NCI-H2196 treated with DMSO at 0.1 percent for 48 hours (cell line): ENCODE measurements at regions not wholly inside any gene's neighbourhood (a gene's known extent, or its start where the extent isn't known, plus 50 kb on each side); places are given as distances from the start of the nearest gene placed in this dataset.
"Not testable (repeated sequence)": the region's sequence is repeated elsewhere in the genome, so short reads cannot be mapped to it uniquely, and the experiment has no call there.

ENCODE experiments used
- DNase-seq: peaks from one replicate; lab custom pipeline; 2025; ENCODE audit not compliant: unreplicated experiment; lab: John Stamatoyannopoulos, UW

DNA sequence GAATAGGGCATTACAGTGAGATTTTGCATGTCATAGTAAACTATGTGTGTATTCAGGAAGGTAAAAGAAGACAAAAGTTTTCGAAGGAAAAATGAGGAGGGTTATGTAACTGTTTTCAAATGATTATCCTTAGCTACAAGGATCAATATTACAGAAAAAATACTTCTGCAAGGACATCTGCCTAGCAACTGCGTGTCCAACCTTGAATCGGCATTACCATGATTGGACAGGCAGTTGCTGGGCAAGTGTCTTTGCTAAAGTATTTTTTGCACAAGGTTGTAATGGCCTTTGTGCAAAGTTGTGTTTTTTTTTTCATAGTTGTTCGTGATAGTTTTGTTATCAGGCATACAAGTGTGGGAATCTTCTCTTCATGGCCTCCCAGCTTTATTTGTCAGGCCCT lies 136.8 kb downstream of the FASLG start:
- no peak for DNase-seq

DNA sequence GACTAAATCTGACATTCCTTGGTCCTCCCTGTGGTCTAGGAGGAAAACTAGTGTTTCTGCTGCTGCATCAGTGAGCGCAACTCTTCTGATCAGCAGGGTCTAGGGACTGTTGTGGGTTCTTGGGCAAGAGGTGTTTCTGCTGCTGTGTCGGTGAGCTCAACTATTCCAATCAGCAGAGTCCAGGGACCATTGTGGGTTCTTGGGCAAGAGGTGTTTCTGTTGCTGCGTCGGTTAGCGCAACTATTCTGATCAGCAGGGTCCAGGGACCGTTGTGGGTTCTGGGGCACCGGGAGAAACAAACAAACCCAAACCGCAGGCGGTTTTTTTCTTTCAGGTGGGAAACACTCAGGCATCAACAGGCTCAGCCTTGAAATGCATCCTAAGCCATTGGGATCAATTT lies 140.9 kb downstream of the FASLG start:
- not testable (repeated sequence) for DNase-seq

DNA sequence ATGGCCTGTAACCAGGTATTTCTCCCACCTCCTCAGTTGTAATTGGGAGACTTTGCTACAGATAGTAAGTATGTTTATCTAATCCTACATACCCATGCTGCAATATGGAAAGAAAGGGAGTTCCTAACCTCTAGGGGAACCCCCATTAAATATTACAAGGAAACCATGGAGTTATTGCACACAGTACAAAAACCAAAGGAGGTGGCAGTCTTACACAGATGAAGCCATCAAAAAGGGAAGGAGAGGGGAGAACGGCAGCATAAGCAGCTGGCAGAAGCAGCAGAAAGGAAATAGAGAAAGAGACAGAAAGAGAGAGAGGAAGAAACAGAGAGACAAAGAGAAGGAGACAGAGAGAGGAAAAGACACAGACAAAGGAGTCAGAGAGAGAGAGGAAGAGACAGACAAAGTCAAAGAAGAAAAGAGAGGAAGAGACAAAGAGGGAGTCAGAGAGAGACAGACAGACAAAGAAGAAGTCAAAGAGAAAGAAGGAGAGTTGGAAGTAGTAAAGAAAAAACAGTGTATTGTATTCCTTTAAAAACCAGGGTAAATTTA lies 142.9 kb downstream of the FASLG start:
- no peak for DNase-seq

DNA sequence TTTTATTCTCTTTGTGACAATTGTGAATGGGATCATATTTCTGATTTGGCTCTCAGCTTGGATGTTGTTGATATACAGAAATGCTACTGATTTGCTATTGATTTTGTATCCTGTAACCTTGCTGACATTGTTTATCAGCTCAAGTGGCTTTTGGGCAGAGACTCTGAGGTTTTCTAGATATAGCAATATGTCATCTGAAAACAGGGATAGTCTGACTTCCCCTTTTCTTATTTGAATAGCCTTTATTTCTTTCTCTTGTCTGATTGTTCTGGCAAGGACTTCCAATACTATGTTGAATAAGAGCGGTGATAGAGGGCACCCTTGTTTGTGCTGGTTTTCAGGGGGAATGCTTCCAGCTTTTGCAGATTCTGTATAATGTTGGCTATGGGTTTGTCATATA lies 150.8 kb downstream of the FASLG start:
- no peak for DNase-seq

DNA sequence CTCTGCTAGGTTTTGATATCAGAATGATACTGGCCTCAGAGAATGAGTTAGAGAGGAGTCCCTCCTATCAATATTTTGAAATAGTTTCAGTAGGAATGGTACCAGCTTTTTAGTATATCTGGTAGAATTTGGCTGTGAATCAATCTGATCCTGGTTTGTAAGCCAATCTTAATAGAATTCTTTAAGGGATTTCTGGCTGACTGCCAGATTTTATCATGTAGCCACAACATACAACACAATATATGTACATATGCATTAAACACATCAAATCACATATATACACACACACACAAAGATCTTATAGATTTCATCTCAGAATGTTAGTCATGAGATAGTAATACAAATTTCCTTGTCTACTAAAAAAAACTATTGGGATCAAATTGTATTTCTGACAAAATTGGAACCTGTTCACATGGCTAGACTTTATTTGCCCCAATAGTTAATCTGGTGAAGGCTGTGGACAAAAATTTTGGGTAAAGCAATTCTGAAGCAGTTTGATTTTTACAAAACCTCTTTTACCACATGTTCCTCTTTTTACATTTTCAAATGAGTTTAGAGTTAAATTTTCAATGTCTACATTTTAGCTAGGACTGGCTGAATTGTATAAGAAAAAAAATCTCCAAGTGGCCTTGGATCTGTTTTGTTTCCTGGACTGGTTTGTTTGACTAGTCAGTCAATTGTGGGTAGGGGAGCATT lies 151.7 kb downstream of the FASLG start:
- no peak for DNase-seq

DNA sequence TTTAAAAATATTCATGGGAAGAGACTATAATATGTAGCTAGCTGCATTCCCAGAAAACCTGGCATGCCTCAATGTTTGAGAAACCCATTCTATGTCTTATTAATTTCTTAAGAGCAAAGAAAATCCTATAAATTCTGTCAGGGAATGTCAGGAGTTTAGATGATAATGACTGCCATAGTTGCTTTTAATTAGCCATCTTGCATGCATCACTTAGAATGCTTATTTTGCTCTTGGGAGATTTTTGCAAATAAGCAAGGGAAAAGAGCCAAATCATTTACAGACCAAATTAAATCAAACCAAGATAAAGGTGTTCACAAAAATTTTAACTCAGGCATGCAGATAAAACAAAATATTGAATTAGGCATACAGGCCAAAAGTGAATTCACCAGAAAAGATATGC lies 152.8 kb downstream of the FASLG start:
- DNase-seq: no peak

DNA sequence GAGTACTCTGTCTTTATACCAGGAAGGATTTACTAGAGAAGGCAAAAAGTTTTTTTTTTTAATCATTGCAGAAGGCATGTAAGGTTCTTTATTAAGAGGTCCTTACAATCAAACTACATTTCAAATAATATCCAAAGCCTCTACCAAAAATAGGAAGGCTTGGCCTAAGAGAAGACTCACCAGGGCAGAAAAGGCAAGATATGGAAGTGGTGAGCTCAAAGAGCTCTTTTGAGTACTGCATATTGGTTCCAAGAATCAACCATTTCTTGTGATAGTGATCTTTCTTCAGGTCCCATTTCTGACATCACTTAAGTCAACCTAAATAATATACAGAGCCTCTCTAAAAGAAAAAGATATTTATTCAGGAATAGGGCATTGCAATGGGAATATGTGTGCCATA lies 153.2 kb downstream of the FASLG start:
- no peak for DNase-seq

DNA sequence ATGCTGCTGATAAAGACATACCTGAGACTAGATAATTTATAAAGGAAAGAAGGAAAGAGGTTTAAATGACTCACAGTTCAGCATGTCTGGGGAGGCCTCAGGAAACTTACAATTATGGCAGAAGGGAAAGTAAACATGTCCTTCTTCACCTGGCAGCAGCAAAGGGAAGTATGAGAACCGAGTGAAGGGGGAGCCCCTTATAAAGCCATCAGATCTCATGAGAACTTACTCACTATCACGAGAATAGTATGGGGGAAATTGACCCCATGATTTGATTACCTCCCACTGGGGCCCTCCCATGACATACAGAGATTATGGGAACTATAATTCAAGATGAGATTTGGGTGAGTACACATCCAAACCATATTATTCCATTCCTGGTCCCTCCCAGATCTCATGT lies 154.4 kb downstream of the FASLG start:
- DNase-seq: no peak

DNA sequence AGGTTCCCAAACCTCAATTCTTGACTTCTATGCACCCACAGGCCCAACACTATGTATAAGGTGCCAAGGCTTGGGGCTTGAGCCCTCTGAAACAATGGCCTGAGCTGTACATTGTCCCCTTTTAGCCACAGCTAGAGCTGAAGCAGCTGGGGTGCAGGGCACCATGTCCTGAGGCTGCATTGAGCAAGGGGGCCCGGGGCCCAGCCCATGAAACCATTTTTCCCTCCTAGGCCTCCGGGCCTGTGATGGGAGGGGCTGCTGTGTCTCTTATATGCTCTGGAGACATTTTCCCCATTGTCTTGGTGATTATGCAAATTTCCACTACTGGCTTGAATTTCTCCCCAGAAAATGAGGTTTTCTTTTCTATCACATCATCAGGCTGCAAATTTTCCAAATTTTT lies 155.5 kb downstream of the FASLG start:
- no peak for DNase-seq

DNA sequence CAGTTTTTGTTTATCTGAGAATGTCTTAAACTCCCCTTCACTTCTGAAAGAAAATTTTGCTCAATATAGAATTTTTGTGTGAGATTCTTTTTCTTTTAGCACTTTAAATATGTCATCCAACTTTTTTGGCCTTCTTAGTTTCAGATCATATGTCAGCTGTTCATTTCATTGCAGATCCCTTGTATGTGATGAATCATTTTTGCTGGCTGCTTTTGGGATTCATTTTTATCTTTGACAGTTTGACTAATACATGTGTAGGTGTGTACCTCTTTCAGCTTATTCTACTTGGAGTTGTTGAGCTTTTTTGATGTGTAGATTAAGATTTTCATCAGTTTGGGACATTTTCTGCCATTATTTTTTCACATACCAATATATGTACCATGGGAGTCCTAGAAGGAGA lies 156.8 kb downstream of the FASLG start:
- no peak for DNase-seq

DNA sequence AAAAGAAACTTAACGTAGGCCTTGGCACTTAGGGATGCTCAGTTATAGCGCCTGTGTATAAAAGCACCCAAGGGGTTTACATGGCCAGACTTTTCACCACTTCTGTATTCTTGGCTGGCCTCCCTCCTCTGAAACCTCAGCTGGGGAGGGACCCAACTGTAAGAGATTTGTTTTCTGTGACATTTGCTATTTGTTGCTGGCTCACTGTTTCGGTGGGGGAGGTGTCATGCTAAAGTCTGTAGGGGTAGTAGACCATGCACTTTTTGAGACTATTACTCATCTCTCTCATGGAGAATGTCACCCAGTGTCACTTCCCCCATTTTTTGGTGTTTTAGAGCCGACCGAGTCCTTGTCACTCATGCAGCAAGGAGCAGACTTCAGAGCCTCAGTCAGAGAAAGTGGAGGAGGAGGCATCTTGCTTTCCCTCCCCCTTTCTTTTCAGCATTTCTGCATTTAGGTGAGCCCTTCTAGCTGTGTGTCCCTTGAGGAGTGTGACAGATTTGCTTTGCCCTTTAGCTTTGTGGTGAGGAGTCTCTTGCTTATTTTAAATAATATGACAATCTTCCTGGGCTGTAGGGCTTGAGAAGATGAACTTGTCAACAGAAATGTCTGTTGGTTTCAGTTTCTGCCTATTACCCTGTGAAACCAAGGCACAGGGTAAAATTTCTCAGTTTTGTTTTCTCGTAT lies 160.1 kb downstream of the FASLG start:
- DNase-seq: no peak

DNA sequence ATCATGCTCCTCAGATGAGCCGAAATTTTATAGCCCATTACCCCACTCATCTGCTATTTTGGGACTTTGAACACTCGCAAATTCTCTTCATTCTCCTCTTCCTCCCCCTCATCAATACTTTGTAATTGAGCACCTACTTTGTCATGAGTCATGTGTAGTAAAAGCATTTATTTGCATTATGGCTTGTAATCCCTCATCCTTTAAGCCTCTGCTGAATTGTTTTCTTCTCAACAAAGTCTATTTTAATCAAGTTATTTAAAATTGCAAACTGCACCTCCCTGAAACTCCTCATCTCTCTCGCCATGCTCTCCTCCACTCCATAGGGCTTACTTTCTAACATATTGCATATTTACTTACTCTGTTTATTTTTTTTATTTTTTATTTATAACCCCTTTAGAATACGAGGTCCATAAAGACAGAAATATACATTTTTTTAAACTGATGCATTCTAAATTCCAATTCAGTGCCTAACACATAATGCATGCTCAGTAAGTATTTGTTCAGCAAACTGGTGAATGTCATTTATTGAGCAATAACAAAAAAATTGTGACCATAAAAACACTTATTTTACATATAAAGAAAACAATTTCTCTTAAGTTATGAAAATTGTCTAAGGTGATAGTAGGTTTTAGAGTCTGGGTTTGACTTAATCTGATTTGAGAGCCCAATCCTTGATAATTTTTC lies 161.7 kb downstream of the FASLG start:
- DNase-seq: no peak

DNA sequence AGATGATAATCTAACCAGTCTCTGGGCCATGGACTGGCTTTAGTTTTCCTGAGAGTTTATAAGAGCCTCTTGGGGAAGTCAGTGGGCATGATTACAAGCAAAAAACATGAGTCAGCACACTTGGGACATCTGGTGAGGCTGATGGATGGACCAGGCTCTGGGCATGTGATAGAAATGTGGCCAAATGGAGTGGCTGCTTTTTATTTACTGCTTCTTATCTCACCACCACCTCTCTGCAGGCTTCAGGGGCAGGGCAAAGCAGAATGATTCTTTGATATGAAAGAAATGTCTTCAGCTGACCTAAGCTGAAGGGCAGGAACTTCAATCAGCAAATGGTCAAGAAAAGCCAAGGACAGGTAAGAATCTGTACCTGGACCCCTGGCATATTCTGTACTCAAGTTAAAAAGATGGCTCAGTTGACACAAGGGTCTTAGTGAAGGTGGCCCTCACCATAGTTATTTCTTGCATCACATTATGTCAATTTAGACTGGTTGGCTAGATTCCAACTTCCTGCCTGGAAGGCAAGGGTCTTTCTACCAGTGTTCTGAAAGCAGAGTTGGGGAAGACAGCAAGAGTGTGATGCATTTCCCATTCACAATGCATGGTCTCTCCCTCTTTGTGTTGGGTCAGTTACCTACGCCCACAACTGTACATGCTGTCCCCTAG lies 162.8 kb downstream of the FASLG start:
- DNase-seq: no peak

DNA sequence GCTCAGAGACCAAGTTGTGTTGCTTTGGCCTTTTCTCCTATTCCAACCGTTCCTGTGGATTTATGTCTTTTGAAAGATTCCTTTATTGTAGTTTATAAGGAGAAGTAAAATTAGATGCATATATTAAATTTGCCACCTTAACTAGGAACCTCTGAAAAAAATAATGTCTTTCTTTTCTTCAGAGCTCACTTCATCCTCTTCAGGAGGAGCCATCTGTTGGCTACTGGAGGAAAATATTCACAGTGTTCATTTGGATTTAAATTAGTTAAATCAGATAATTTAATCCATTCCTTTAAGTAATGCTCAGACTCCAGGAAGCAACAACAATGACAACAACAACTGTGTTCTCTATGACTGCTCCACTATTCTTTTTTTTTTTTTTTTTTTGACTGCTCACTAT lies 164.0 kb downstream of the FASLG start:
- no peak for DNase-seq

DNA sequence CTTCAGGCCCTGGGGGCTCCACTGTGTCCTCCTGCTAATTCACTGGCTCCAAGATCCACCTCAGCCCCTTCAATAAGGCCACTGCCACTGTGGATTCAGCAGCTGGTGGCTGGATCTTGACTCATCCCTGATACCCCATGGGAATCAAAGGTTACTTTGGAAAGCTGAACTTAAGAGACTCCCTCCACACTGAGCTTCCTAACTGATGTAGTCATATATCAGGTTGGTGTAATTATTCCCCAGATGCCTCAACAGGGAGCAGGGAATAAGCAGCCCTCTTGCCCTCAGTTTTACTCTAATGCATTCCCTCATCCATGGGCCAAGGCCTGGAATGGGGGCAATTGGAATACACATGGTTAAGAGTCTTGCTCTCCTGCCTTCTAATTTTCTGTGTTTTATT lies 164.6 kb downstream of the FASLG start:
- no peak for DNase-seq

DNA sequence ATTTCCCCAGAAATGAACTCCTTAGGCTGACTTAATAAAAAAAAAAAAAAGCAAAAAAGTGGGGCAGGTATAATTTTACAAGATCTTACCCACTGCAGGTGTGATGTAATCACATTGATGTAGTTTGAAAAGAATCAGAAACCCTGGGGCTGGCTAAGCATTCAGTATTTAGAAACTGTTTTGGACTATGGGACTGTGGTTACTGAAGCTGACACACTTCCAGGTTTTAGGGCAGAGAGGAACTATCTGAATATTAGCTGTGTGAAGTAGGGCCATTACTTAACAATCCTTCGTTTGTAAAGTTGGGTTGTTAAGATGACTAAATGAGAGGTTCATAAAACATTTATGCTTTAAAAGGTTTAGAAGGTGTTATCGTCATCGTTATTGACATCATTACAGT lies 165.3 kb downstream of the FASLG start:
- no peak for DNase-seq

DNA sequence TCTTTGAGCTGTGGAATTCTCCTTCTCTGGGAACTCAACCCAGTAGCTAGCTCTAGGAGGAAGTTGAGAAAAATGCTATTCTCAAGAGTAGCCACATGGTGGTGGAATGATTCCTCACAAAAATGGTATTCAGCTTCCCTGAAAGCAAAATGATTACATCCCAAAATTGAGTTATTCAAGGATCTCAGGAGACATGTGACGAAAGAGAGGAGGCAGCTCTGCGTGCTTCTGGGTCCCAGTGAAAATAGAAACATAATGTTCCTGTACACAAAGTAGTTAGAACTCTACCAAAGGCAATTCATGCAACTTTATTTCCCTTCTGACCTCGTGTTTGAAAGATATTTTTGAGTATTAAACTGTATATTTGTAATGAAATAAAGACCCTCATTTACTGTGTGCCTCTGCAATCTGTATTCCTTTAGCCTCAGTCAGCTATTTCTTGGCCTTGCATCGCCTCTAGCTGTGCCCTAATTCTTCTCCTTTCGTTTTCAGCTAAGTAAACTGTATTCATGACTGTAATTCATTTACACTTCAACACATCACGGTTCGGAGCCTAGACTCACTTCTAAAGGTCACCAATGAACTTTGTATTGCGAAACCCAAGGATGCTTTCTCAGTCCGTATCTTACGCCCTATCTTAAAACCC lies 167.3 kb downstream of the FASLG start:
- DNase-seq: no peak

DNA sequence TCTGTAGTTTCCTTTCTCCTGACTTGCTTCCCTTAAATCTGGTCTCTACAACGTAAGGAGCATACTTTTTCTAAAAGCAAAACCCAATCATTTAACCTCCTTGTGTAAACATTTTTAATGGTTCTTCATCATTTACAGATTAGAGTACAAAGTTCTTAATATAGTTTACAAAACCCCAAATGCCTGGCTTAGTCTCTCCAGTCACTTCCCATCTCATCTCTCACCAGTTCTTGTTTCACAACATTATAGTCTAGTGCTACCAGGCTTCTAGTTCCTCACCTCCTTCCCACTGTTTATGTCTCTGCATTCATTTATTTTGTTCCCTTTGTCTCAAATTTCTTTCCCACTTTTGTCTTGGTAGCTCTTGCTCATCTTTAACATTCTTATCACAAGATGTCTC lies 168.4 kb downstream of the FASLG start:
- DNase-seq: no peak

DNA sequence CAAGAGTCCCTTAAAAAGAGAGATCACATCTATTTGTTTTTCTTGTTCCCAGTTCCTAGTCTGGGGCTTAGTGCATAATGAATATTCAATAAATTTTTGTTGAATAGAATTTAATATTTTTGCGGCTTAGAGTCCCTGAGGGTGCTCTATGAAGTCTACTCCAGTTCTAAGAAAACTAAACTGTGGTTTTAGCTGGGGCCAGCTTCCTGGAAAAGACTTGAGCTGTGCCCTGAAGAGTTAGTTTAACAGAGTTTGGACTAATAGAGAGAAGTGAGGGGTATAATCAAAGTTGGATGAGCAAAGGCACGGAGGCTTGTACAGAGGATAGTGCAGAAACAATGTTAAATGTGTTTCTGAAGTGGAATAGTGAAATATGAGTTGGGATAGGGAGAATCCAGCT lies 168.9 kb downstream of the FASLG start:
- DNase-seq: no peak

DNA sequence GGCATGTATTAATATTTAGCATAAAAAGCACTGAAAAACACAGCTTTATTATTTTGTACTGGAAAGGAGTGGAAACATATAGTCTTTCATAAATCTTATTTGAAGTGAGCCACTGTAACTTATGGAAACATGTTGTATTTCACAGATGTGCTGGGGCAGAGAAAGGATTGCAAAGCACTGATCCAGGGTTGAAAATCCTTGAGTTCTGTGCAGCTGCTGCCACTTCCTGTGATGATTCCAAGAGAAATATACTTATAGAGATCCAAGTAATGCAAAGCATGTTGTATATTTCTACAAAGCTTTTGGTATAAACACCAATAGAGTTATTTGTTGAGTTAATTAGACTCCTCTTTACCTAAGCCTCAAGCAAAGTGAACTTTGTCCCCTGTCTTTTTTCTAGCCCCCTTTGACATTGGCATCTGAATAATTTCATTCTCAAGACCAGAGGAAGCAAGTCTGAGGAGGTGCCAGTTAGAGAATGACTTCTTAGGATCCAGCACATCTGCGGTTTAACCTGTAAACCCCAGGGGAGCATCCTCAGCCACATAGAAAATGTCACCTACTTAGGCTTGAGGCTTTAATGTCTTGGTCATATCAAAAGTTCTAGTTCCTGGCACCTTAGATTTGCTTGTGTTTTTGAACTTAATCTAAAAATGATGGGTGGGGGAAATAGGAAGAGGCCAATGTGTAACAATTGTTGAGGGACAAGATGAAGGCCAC lies 173.3 kb downstream of the FASLG start:
- DNase-seq: no peak
